Left lung (tissue), 4 donors: ENCODE measurements at regions not wholly inside any gene's neighbourhood (a gene's known extent, or its start where the extent isn't known, plus 50 kb on each side); places are given as distances from the start of the nearest gene placed in this dataset.
A peak's percentile ranks its signal among the peaks of the same experiment; 100 is the strongest.

Experiments used
- ATAC-seq: fragments of 200-7000 bp; cut with Tn5 transposase; one replicate; pipeline ENCODE4 v1.9.1; 2020; ENCODE audit warnings: moderate library complexity
- DNase-seq, 4 donors: peaks; one replicate each; pipeline ENCODE4 v3.0.0-alpha.2; 2013 to 2020
- H3K27ac ChIP-seq, 2 donors: fragments of 200-600 bp; sonication (generic) in 1 of 2; one replicate each; pipeline versions ENCODE4 v1.5.0 to v1.8.0; 2020 to 2021
- H3K27me3 ChIP-seq, 2 donors: fragments of 200-600 bp; sonication (generic) in 1 of 2; one replicate each; pipeline versions ENCODE4 v1.5.0 to v1.8.0; 2020 to 2021
- H3K36me3 ChIP-seq, 2 donors: fragments of 200-600 bp; sonication (generic) in 1 of 2; one replicate each; pipeline versions ENCODE4 v1.5.0 to v1.8.0; 2020 to 2021
- H3K4me1 ChIP-seq, 2 donors: fragments of 200-600 bp; one replicate each; pipeline ENCODE4 v1.8.0; 2021
- H3K4me3 ChIP-seq, 2 donors: fragments of 200-600 bp; sonication (generic) in 1 of 2; one replicate each; pipeline versions ENCODE4 v1.5.0 to v1.8.0; 2020 to 2021; ENCODE audit warnings: mild to moderate bottlenecking in 1 of 2
- H3K9me3 ChIP-seq, 2 donors: fragments of 200-600 bp; sonication (generic) in 1 of 2; one replicate each; pipeline versions ENCODE4 v1.5.0 to v1.8.0; 2020 to 2021
- CTCF ChIP-seq, 2 donors: fragments of 200-600 bp; sonication (generic) in 1 of 2; IDR thresholded peaks; one replicate each; pipeline versions ENCODE4 v1.5.0 to v1.8.0; 2021; ENCODE audit warnings: antibody characterized with exemption in 2 of 2
- intact Hi-C, 2 donors: fragments of 100-400 bp; cut with DNase I; formaldehyde crosslinking; loops; one replicate each; pipeline versions ENCODE4 v1.11.2 to v1.14.2; 2022
- donor health status: DM: no; HTN: yes; CAD: no.
- donor health status: DM: no; HTN: no; CAD: no.

GRCh38 chr12:46554460-46554859 is 181.9 kb upstream of the SLC38A2 start:
- no peaks in the 10 kb centered on the region for H3K36me3 ChIP-seq
- no peak for TF ChIP-seq CTCF (IDR thresholded peaks at IDR 0.05)
- DNase-seq, result no peak
- H3K4me1 ChIP-seq, result peaks cover 0 to 8% of the 10 kb centered on the region in 2 donors
- H3K27me3 ChIP-seq, result no peaks in the 10 kb centered on the region
- no peak for ATAC-seq
- no peak overlapping the region for H3K4me3 ChIP-seq
- intact Hi-C loops, result no loop called here
- peak overlapping the region in 1 of 2 donors; percentile 63 for H3K27ac ChIP-seq
- H3K9me3 ChIP-seq, result no peaks in the 10 kb centered on the region

GRCh38 chr12:46553911-46554310 is 181.3 kb upstream of the SLC38A2 start:
- Histone ChIP-seq H3K9me3 (no peaks in the 10 kb centered on the region), H3K27me3 (no peaks in the 10 kb centered on the region), H3K4me1 (peaks cover 0 to 14% of the 10 kb centered on the region in 2 donors), H3K4me3 (no peak overlapping the region), H3K36me3 (no peaks in the 10 kb centered on the region), H3K27ac (no peak overlapping the region)
- no peak for TF ChIP-seq CTCF (IDR thresholded peaks at IDR 0.05)
- DNase-seq, result no peak
- intact Hi-C loops, result no loop called here
- no peak for ATAC-seq

GRCh38 chr12:46553266-46553665 is 180.7 kb upstream of the SLC38A2 start:
- no peak overlapping the region for H3K4me3 ChIP-seq
- H3K27ac ChIP-seq, result no peak overlapping the region
- peaks cover 0 to 15% of the 10 kb centered on the region in 2 donors for H3K4me1 ChIP-seq
- ATAC-seq (no peak), DNase-seq (no peak)
- intact Hi-C loops, result no loop called here
- H3K36me3 ChIP-seq, result no peaks in the 10 kb centered on the region
- no peaks in the 10 kb centered on the region for H3K27me3 ChIP-seq
- no peak for TF ChIP-seq CTCF (IDR thresholded peaks at IDR 0.05)
- H3K9me3 ChIP-seq, result no peaks in the 10 kb centered on the region

- intact Hi-C loops, result no loop called here
- ATAC-seq (no peak), DNase-seq (no peak)
- peaks cover 0 to 3% of the 10 kb centered on the region in 2 donors for H3K9me3 ChIP-seq
- no peak overlapping the region for H3K4me3 ChIP-seq
- no peak for TF ChIP-seq CTCF (IDR thresholded peaks at IDR 0.05)
- H3K27ac ChIP-seq, result peak overlapping the region in 1 of 2 donors; percentile 60
- H3K36me3 ChIP-seq, result no peaks in the 10 kb centered on the region
- H3K4me1 ChIP-seq, result peaks cover 0 to 15% of the 10 kb centered on the region in 2 donors
- H3K27me3 ChIP-seq, result no peaks in the 10 kb centered on the region
Measured at GRCh38 chr12:46550266-46550879, 177.8 kb upstream of the SLC38A2 start.

GRCh38 chr12:46549527-46550265 is 177.1 kb upstream of the SLC38A2 start:
- intact Hi-C loops, result no loop called here
- Histone ChIP-seq H3K9me3 (peaks cover 0 to 4% of the 10 kb centered on the region in 2 donors), H3K36me3 (no peaks in the 10 kb centered on the region), H3K4me3 (no peak overlapping the region), H3K27ac (peak overlapping the region in 1 of 2 donors; percentile 60), H3K4me1 (peaks cover 0 to 15% of the 10 kb centered on the region in 2 donors), H3K27me3 (no peaks in the 10 kb centered on the region)
- DNase-seq, result no peak
- no peak for TF ChIP-seq CTCF (IDR thresholded peaks at IDR 0.05)
- peak; percentile 41 for ATAC-seq
